HG03565 (cell line): ENCODE measurements at regions not wholly inside any gene's neighbourhood (a gene's known extent, or its start where the extent isn't known, plus 50 kb on each side); places are given as distances from the start of the nearest gene placed in this dataset.

ENCODE experiments used
- ATAC-seq: cut with Tn5 transposase; IDR thresholded peaks from one replicate; pipeline ENCODE4 v1.9.1; 2021; ENCODE audit warnings: mild to moderate bottlenecking, moderate library complexity; ENCODE audit not compliant: unreplicated experiment

GRCh38 chr15:45941367-45941766 is 306.5 kb downstream of the SQOR start:
- ATAC-seq: no peak

GRCh38 chr15:45943240-45943639 is 308.4 kb downstream of the SQOR start:
- ATAC-seq: no peak

GRCh38 chr15:45946111-45946510 is 311.3 kb downstream of the SQOR start:
- no peak for ATAC-seq

GRCh38 chr15:45948181-45948621 is 313.4 kb downstream of the SQOR start:
- no peak for ATAC-seq

GRCh38 chr15:45958924-45959323 is 324.1 kb downstream of the SQOR start:
- no peak for ATAC-seq

- no peak for ATAC-seq
Observed at GRCh38 chr15:45962733-45963132, 327.9 kb downstream of the SQOR start.

GRCh38 chr15:45970542-45970941 is 335.7 kb downstream of the SQOR start:
- no peak for ATAC-seq

- no peak for ATAC-seq
Observed at GRCh38 chr15:45980366-45980765, 345.5 kb downstream of the SQOR start.

GRCh38 chr15:45981625-45982024 is 346.8 kb downstream of the SQOR start:
- ATAC-seq: no peak

GRCh38 chr15:45991863-45992262 is 357.0 kb downstream of the SQOR start:
- ATAC-seq: no peak

- ATAC-seq: no peak
Observed at GRCh38 chr15:45993072-45993471, 358.2 kb downstream of the SQOR start.

- no peak for ATAC-seq
Observed at GRCh38 chr15:45993508-45993907, 358.7 kb downstream of the SQOR start.

GRCh38 chr15:45995800-45996199 is 361.0 kb downstream of the SQOR start:
- no peak for ATAC-seq

- ATAC-seq: no peak
Observed at GRCh38 chr15:46014532-46014931, 379.7 kb downstream of the SQOR start.

GRCh38 chr15:46034755-46035154 is 399.9 kb downstream of the SQOR start:
- no peak for ATAC-seq

GRCh38 chr15:46039703-46040102 is 404.9 kb downstream of the SQOR start:
- no peak for ATAC-seq

GRCh38 chr15:46041905-46042304 is 407.1 kb downstream of the SQOR start:
- ATAC-seq: no peak

- ATAC-seq: no peak
Observed at GRCh38 chr15:46059921-46060594, 425.2 kb downstream of the SQOR start.

- ATAC-seq: no peak
Observed at GRCh38 chr15:46061002-46061401, 426.2 kb downstream of the SQOR start.

GRCh38 chr15:46077220-46077619 is 442.4 kb downstream of the SQOR start:
- no peak for ATAC-seq

GRCh38 chr15:46079046-46079445 is 444.2 kb downstream of the SQOR start:
- ATAC-seq: no peak

GRCh38 chr15:46080016-46080415 is 445.2 kb downstream of the SQOR start:
- ATAC-seq: no peak
